ENCODE measurements at regions not wholly inside any gene's neighbourhood (a gene's known extent, or its start where the extent isn't known, plus 50 kb on each side); places are given as distances from the start of the nearest gene placed in this dataset.

DNA sequence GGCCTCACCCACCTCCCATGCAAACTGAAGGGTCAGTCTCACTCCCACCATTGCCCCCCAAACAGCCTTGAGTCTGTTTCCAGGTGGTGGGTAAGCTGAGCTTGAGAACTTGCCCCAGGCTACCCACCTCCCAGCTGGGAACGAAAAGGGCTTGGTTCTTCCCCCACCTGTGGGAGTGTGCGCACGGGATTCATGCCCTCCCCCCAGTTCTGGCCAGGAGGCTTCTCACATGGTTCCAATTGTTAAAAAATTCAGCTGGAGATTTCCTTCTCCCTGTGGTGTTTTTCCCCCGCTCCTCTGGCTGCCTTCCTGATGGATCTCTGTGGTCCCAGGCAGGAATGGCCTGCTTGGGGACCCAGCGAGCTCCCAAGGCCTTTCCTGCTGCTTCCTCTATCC, 81.8 kb upstream of the C21orf91 start:
- Mint-ChIP-seq H3K4me3 (no peak overlapping the region), H3K36me3 (ENCODE audit: insufficient read depth) (peaks cover 2% of the 10 kb centered on the region), H3K4me1 (ENCODE audit: low read depth in 2 of 2) (peaks cover 0 to 9% of the 10 kb centered on the region in 2 donors), H3K27ac (peak overlapping the region in 1 of 2 donors; percentile 77), H3K27me3 (no peaks in the 10 kb centered on the region), H3K9me3 (peaks cover 0 to 2% of the 10 kb centered on the region in 2 donors)
- DNase-seq, result no peak
- ATAC-seq (replicated peaks), result no peak

DNA sequence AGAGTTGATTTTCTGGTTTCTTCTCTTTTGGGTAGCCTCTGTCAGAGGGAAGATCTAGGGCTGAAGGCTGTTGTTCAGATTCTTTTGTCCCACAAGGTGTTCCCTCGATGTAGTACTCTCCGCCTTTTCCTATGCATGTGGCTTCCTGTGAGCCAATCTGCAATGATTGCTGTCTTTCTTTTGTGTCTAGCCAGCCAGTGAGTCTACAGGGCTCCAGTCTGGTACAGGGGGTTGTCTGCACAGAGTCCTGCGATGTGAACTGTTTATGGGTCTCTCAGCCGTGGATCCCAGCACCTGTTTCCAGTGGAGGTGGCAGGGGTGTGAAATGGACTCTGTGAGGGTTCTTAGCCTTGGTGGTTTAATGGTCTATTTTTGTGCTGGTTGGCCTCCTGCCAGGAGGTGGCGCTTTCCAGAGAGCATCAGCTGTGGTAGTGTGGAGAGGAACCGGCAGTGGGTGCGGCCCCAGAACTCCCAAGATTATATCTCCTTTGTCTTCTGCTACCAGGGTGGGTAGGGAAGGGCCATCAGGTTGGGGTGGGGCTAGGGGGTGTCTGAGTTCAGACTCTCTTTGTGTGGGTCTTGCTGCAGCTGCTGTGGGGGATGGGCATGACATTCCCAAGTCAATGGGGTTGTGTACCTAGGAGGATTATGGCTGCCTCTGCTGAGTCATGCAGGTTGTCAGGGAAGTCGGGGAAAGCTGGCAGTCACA, 81.3 kb upstream of the C21orf91 start:
- DNase-seq (no peak), ATAC-seq (replicated peaks) (no peak)
- Mint-ChIP-seq H3K9me3 (peaks cover 0 to 2% of the 10 kb centered on the region in 2 donors), H3K4me1 (ENCODE audit: low read depth in 2 of 2) (peaks cover 0 to 9% of the 10 kb centered on the region in 2 donors), H3K4me3 (no peak overlapping the region), H3K36me3 (ENCODE audit: insufficient read depth) (peaks cover 2% of the 10 kb centered on the region), H3K27ac (peak overlapping the region in 1 of 2 donors; percentile 31), H3K27me3 (no peaks in the 10 kb centered on the region)

DNA sequence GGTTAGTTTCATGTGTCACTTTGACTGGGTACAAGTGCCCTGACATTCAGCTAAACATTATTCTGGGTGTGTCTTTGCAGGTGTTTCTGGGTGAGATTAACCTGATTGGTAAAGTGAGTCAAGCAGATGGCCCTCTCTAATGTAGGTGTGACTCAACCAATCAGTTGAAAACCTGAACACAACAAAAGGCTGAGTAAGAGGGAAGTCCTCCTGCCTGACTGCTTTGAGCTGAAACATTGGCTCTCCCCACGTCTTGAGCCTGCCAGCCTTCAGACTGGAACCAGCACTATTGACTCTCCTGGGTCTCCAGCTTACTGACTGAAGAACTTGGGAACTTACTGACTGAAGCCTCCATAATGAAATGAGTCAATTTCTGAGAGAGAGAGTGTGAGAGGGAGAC, 70.0 kb upstream of the C21orf91 start:
- DNase-seq (no peak), ATAC-seq (replicated peaks) (no peak)
- no peaks in the 10 kb centered on the region for H3K4me1 Mint-ChIP-seq (ENCODE audit: low read depth in 2 of 2)
- H3K27me3 Mint-ChIP-seq, result peaks cover 0 to 5% of the 10 kb centered on the region in 2 donors
- no peaks in the 10 kb centered on the region for H3K36me3 Mint-ChIP-seq (ENCODE audit: insufficient read depth)
- no peak overlapping the region for H3K4me3 Mint-ChIP-seq
- H3K27ac Mint-ChIP-seq, result no peak overlapping the region
- no peaks in the 10 kb centered on the region for H3K9me3 Mint-ChIP-seq

DNA sequence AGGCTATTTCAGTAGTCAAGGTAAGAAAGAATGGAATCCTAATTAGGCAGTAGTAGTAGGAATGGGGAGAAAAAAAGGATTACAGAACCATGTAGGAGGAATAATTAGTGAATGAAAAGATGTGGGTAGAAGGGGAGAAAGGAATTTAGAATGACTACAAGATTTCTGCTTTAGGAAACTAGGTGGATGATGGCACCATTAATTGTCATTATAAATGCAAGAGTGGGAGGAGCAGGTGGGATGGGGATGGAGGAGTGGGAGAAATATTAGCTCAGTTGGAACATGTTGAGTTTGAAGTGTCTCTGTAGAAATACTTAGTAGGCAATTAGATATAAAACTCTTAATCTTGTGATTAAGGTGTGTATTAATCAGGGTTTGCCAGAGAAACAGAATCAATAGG, 50.0 kb upstream of the C21orf91 start:
- Mint-ChIP-seq H3K4me3 (no peak overlapping the region), H3K9me3 (no peaks in the 10 kb centered on the region), H3K4me1 (ENCODE audit: low read depth in 2 of 2) (no peaks in the 10 kb centered on the region), H3K27ac (no peak overlapping the region), H3K36me3 (ENCODE audit: insufficient read depth) (no peaks in the 10 kb centered on the region), H3K27me3 (no peaks in the 10 kb centered on the region)
- DNase-seq (no peak), ATAC-seq (replicated peaks) (no peak)

Data from effector memory CD8-positive, alpha-beta T cell (primary cell).